Fibroblast of lung (primary cell): ENCODE measurements at regions not wholly inside any gene's neighbourhood (a gene's known extent, or its start where the extent isn't known, plus 50 kb on each side); places are given as distances from the start of the nearest gene placed in this dataset.

Experiments used
- DNase-seq, 2 donors: peaks; one replicate each; pipeline versions ENCODE4 v3.0.0 to v3.0.0-alpha.2; 2010; ENCODE audit warnings: low read depth in 2 of 2
- H2AFZ ChIP-seq: 2 replicates; pipeline ENCODE4 v1.5.1; 2012; ENCODE audit warnings: low read length, control low read depth, inconsistent platforms
- H3K27ac ChIP-seq: 2 replicates; pipeline ENCODE4 v1.5.1; 2011; ENCODE audit warnings: low read length, control low read depth; ENCODE audit not compliant: insufficient read depth
- H3K27me3 ChIP-seq: 2 replicates; pipeline ENCODE4 v1.5.1; 2011; ENCODE audit warnings: mild to moderate bottlenecking, low read length; ENCODE audit not compliant: control insufficient read depth, insufficient read depth
- H3K36me3 ChIP-seq: 2 replicates; pipeline ENCODE4 v1.5.1; 2011; ENCODE audit warnings: low read length; ENCODE audit not compliant: control insufficient read depth, insufficient read depth
- H3K4me1 ChIP-seq: 2 replicates; pipeline ENCODE4 v1.5.1; 2011; ENCODE audit warnings: low read length; ENCODE audit not compliant: control insufficient read depth, insufficient read depth; ENCODE audit errors: extremely low read depth
- H3K4me2 ChIP-seq: 2 replicates; pipeline ENCODE4 v1.5.1; 2011; ENCODE audit warnings: low read length, control low read depth; ENCODE audit not compliant: insufficient read depth; ENCODE audit errors: extremely low read depth
- H3K4me3 ChIP-seq, 4 experiments: fragments of 200-600 bp in 1 of 4; sonication (generic) in 1 of 4; replicated peaks in 1 of 4; 2 replicates each; pipeline ENCODE4 v1.5.1; 2011 to 2016; ENCODE audit warnings: low read length in 4 of 4, low read depth in 3 of 4, mild to moderate bottlenecking in 3 of 4, control low read depth in 2 of 4, inconsistent platforms in 1 of 4, mixed read lengths in 1 of 4; ENCODE audit not compliant: insufficient read depth in 1 of 4; ENCODE audit errors: control extremely low read depth in 1 of 4
- H3K79me2 ChIP-seq: 2 replicates; pipeline ENCODE4 v1.5.1; 2012; ENCODE audit warnings: mild to moderate bottlenecking, low read length, inconsistent platforms; ENCODE audit not compliant: control insufficient read depth, insufficient read depth
- H3K9ac ChIP-seq: 2 replicates; pipeline ENCODE4 v1.5.1; 2011; ENCODE audit warnings: mild to moderate bottlenecking, low read length, control low read depth; ENCODE audit not compliant: insufficient read depth
- H3K9me3 ChIP-seq: 2 replicates; pipeline ENCODE4 v1.5.1; 2012; ENCODE audit warnings: low read depth, low read length; ENCODE audit not compliant: control insufficient read depth, insufficient read depth
- H4K20me1 ChIP-seq: 2 replicates; pipeline ENCODE4 v1.5.1; 2011; ENCODE audit warnings: low read length; ENCODE audit not compliant: control insufficient read depth, insufficient read depth; ENCODE audit errors: extremely low read depth
- CTCF ChIP-seq, 2 donors: IDR thresholded peaks in 1 of 2; conservative IDR thresholded peaks in 1 of 2; 1 replicate in 1 of 2; 2 replicates in 1 of 2; pipeline ENCODE4 v1.5.1; 2011 to 2012; ENCODE audit warnings: low read length in 2 of 2, control low read depth in 1 of 2, inconsistent platforms in 1 of 2, low read depth in 1 of 2, mild to moderate bottlenecking in 1 of 2
- EZH2 ChIP-seq: IDR thresholded peaks from 2 replicates; pipeline ENCODE4 v1.5.1; 2012; ENCODE audit warnings: low read length, control low read depth, mild to moderate bottlenecking; ENCODE audit errors: missing control alignments

GRCh38 chr12:131420867-131421447, 289.9 kb upstream of the SFSWAP start:
- H3K4me3 ChIP-seq = no peak overlapping the region
- H3K79me2 ChIP-seq = no peaks in the 10 kb centered on the region
- H3K4me2 ChIP-seq = no peak overlapping the region
- no peaks in the 10 kb centered on the region for H3K27me3 ChIP-seq
- no peaks in the 10 kb centered on the region for H3K4me1 ChIP-seq
- H2AFZ ChIP-seq = no peak overlapping the region
- H3K9ac ChIP-seq = no peak overlapping the region
- no peaks in the 10 kb centered on the region for H3K36me3 ChIP-seq
- DNase-seq = no peak
- TF ChIP-seq EZH2 (no peak), CTCF (conservative IDR thresholded peaks at IDR 0.05 in 1 of 2, IDR thresholded peaks at IDR 0.05 in 1 of 2; ENCODE audit: low read depth in 1 of 2, low read length in 2 of 2) (no peak)
- H4K20me1 ChIP-seq = no peaks in the 10 kb centered on the region
- H3K27ac ChIP-seq = no peak overlapping the region
- no peaks in the 10 kb centered on the region for H3K9me3 ChIP-seq

- Histone ChIP-seq H3K9me3 (no peaks in the 10 kb centered on the region), H4K20me1 (no peaks in the 10 kb centered on the region), H3K4me2 (no peak overlapping the region), H2AFZ (no peak overlapping the region), H3K79me2 (no peaks in the 10 kb centered on the region), H3K27me3 (no peaks in the 10 kb centered on the region), H3K9ac (no peak overlapping the region), H3K4me3 (no peak overlapping the region), H3K4me1 (no peaks in the 10 kb centered on the region), H3K27ac (no peak overlapping the region), H3K36me3 (no peaks in the 10 kb centered on the region)
- TF ChIP-seq CTCF (conservative IDR thresholded peaks at IDR 0.05 in 1 of 2, IDR thresholded peaks at IDR 0.05 in 1 of 2; ENCODE audit: low read depth in 1 of 2, low read length in 2 of 2) (no peak), EZH2 (no peak)
- DNase-seq = no peak
Measured at GRCh38 chr12:131421509-131422186, 289.2 kb upstream of the SFSWAP start.

GRCh38 chr12:131422187-131422520, 288.7 kb upstream of the SFSWAP start:
- TF ChIP-seq EZH2 (no peak), CTCF (conservative IDR thresholded peaks at IDR 0.05 in 1 of 2, IDR thresholded peaks at IDR 0.05 in 1 of 2; ENCODE audit: low read depth in 1 of 2, low read length in 2 of 2) (no peak)
- no peak overlapping the region for H3K4me3 ChIP-seq
- H3K79me2 ChIP-seq = no peaks in the 10 kb centered on the region
- H3K9ac ChIP-seq = no peak overlapping the region
- no peak overlapping the region for H3K4me2 ChIP-seq
- no peaks in the 10 kb centered on the region for H3K27me3 ChIP-seq
- no peaks in the 10 kb centered on the region for H3K4me1 ChIP-seq
- H3K9me3 ChIP-seq = no peaks in the 10 kb centered on the region
- H2AFZ ChIP-seq = no peak overlapping the region
- no peaks in the 10 kb centered on the region for H4K20me1 ChIP-seq
- no peaks in the 10 kb centered on the region for H3K36me3 ChIP-seq
- DNase-seq = no peak
- H3K27ac ChIP-seq = no peak overlapping the region
